Activated CD8-positive, alpha-beta memory T cell treated with anti-CD3 and anti-CD28 coated beads for 36 hours (primary cell): ENCODE measurements at regions not wholly inside any gene's neighbourhood (a gene's known extent, or its start where the extent isn't known, plus 50 kb on each side); places are given as distances from the start of the nearest gene placed in this dataset.
"Not testable (repeated sequence)": the region's sequence is repeated elsewhere in the genome, so short reads cannot be mapped to it uniquely, and the experiment has no call there.

Source experiments
- CTCF ChIA-PET: fragments of 350-600 bp; sonication (Branson Sonifier 250); formaldehyde crosslinking; loops from one replicate; lab custom pipeline; 2021; ENCODE audit warnings: antibody characterized with exemption; lab: Charles Lee
- POLR2A ChIA-PET: fragments of 350-600 bp; sonication (Branson Sonifier 250); formaldehyde crosslinking; loops from one replicate; lab custom pipeline; 2021; ENCODE audit warnings: antibody characterized with exemption; lab: Charles Lee

- CTCF ChIA-PET: no interaction called here
- POLR2A ChIA-PET: no interaction called here
These were observed 54.0 kb upstream of the ANKRD28 start for GRCh38 chr3:15851735-15852134.

- ChIA-PET CTCF (no interaction called here), POLR2A (no interaction called here)
These were observed 61.0 kb upstream of the ANKRD28 start for GRCh38 chr3:15858547-15859506.

- CTCF ChIA-PET: no interaction called here
- POLR2A ChIA-PET: interaction anchor here (0.6 kb wide), 1 partner anchor 230 kb away, joined by 9 read pairs; no protein-coding TSS in a partner anchor
These were observed 61.8 kb upstream of the ANKRD28 start for GRCh38 chr3:15859507-15860013.

- CTCF ChIA-PET: no interaction called here
- POLR2A ChIA-PET: interaction anchor here (0.6 kb wide), 1 partner anchor 231 kb away, joined by 9 read pairs; no protein-coding TSS in a partner anchor
These were observed 62.5 kb upstream of the ANKRD28 start for GRCh38 chr3:15860014-15860934.

- CTCF ChIA-PET: no interaction called here
- POLR2A ChIA-PET: no interaction called here
These were observed 63.4 kb upstream of the ANKRD28 start for GRCh38 chr3:15861163-15861562.

GRCh38 chr3:15872807-15873206 lies 75.0 kb upstream of the ANKRD28 start:
- POLR2A ChIA-PET: no interaction called here
- CTCF ChIA-PET: no interaction called here

GRCh38 chr3:15873415-15873814 lies 75.6 kb upstream of the ANKRD28 start:
- CTCF ChIA-PET: no interaction called here
- POLR2A ChIA-PET: no interaction called here

GRCh38 chr3:15875016-15875689 lies 77.4 kb upstream of the ANKRD28 start:
- CTCF ChIA-PET: no interaction called here
- POLR2A ChIA-PET: no interaction called here

GRCh38 chr3:15876669-15877068 lies 78.9 kb upstream of the ANKRD28 start:
- ChIA-PET POLR2A (no interaction called here), CTCF (no interaction called here)

- ChIA-PET POLR2A (no interaction called here), CTCF (no interaction called here)
These were observed 80.0 kb upstream of the ANKRD28 start for GRCh38 chr3:15877813-15878212.

GRCh38 chr3:15879787-15880186 lies 82.0 kb upstream of the ANKRD28 start:
- POLR2A ChIA-PET, CTCF ChIA-PET: not testable (repeated sequence)

- POLR2A ChIA-PET: no interaction called here
- CTCF ChIA-PET: no interaction called here
These were observed 84.8 kb upstream of the ANKRD28 start for GRCh38 chr3:15882577-15882976.

GRCh38 chr3:15884132-15884531 lies 86.4 kb upstream of the ANKRD28 start:
- POLR2A ChIA-PET: no interaction called here

GRCh38 chr3:15886521-15886920 lies 88.7 kb upstream of the ANKRD28 start:
- CTCF ChIA-PET: no interaction called here
- POLR2A ChIA-PET: no interaction called here

More at GRCh38 chr3:15884132-15884531, 86.4 kb upstream of the ANKRD28 start:
- CTCF ChIA-PET: no interaction called here

- POLR2A ChIA-PET: no interaction called here
- CTCF ChIA-PET: no interaction called here
These were observed 89.5 kb upstream of the ANKRD28 start for GRCh38 chr3:15887261-15887660.

GRCh38 chr3:15889936-15890335 lies 92.2 kb upstream of the ANKRD28 start:
- ChIA-PET CTCF (no interaction called here), POLR2A (no interaction called here)

- CTCF ChIA-PET: no interaction called here
- POLR2A ChIA-PET: no interaction called here
These were observed 94.8 kb upstream of the ANKRD28 start for GRCh38 chr3:15892311-15893227.

GRCh38 chr3:15894382-15894781 lies 96.6 kb upstream of the ANKRD28 start:
- ChIA-PET POLR2A (no interaction called here), CTCF (no interaction called here)
